ENCODE measurements at regions not wholly inside any gene's neighbourhood (a gene's known extent, or its start where the extent isn't known, plus 50 kb on each side); places are given as distances from the start of the nearest gene placed in this dataset.

DNA sequence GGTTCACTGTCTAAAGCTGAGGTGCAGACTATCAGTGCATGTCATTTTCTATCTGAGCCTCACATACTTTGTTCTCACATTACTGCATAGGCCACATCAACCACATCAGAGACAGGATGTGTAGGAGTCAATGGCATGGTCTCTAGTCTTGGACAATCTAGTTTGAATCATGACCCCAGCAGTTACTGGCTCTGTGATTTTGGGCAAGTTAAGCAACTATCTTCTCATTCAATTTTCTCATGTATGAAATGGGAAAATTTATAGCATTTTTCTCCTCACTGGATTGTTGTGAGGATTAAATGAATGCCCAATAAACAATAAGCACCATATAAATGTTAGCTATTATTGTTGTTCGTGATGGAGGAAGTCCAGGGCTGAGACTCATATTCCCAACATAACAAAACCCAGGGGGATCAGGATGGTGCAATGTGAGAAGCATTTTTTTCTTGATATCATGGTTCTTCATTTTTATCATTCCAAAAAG lies 432.6 kb downstream of the LRIG3 start:
- Mint-ChIP-seq H3K27me3 (ENCODE audit: low read depth in 3 of 3) (peaks cover 0 to 3% (median 2%) of the 10 kb centered on the region in 3 donors), H3K4me1 (no peaks in the 10 kb centered on the region), H3K36me3 (no peaks in the 10 kb centered on the region), H3K4me3 (no peak overlapping the region), H3K9me3 (peaks cover 0 to 4% (median 2%) of the 10 kb centered on the region in 7 donors), H3K27ac (no peak overlapping the region)
- DNase-seq = no peak
- Histone ChIP-seq H3K4me3 (replicated peaks in 1 of 3; ENCODE audit: low read depth in 2 of 3, low read length in 3 of 3) (no peak overlapping the region), H3K27me3 (ENCODE audit: control insufficient read depth in 2 of 2, insufficient read depth in 2 of 2, low read length in 2 of 2) (no peaks in the 10 kb centered on the region), H3K36me3 (replicated peaks in 1 of 2; ENCODE audit: control insufficient read depth in 1 of 2, insufficient read depth in 2 of 2, low read length in 2 of 2) (no peaks in the 10 kb centered on the region), H3K4me2 (replicated peaks; ENCODE audit: extremely low read depth, low read length, poor library complexity, severe bottlenecking) (no peak overlapping the region), H3K9me3 (replicated peaks in 1 of 2; ENCODE audit: control insufficient read depth in 1 of 2, insufficient read depth in 1 of 2, low read length in 2 of 2) (no peaks in the 10 kb centered on the region), H4K20me1 (ENCODE audit: insufficient read depth, low read length) (no peaks in the 10 kb centered on the region), H3K27ac (ENCODE audit: low read depth in 1 of 2, low read length in 2 of 2) (no peak overlapping the region), H2AFZ (ENCODE audit: insufficient read depth, low read depth, low read length, poor library complexity, severe bottlenecking) (no peak overlapping the region), H3K79me2 (ENCODE audit: insufficient read depth, low read length) (no peaks in the 10 kb centered on the region), H3K4me1 (ENCODE audit: control insufficient read depth in 1 of 2, insufficient read depth in 2 of 2, low read length in 2 of 2) (no peaks in the 10 kb centered on the region), H3K9ac (ENCODE audit: insufficient read depth, low read length, poor library complexity, severe bottlenecking) (no peak overlapping the region)
- TF ChIP-seq, protein P1, sequence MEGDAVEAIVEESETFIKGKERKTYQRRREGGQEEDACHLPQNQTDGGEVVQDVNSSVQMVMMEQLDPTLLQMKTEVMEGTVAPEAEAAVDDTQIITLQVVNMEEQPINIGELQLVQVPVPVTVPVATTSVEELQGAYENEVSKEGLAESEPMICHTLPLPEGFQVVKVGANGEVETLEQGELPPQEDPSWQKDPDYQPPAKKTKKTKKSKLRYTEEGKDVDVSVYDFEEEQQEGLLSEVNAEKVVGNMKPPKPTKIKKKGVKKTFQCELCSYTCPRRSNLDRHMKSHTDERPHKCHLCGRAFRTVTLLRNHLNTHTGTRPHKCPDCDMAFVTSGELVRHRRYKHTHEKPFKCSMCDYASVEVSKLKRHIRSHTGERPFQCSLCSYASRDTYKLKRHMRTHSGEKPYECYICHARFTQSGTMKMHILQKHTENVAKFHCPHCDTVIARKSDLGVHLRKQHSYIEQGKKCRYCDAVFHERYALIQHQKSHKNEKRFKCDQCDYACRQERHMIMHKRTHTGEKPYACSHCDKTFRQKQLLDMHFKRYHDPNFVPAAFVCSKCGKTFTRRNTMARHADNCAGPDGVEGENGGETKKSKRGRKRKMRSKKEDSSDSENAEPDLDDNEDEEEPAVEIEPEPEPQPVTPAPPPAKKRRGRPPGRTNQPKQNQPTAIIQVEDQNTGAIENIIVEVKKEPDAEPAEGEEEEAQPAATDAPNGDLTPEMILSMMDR (IDR thresholded peaks at IDR 0.05) = no peak
- no CpG with 5 or more reads among the region's 1 CpG for WGBS (ENCODE audit: insufficient coverage)
- intact Hi-C loops (cut with micrococcal nuclease) = no loop called here

DNA sequence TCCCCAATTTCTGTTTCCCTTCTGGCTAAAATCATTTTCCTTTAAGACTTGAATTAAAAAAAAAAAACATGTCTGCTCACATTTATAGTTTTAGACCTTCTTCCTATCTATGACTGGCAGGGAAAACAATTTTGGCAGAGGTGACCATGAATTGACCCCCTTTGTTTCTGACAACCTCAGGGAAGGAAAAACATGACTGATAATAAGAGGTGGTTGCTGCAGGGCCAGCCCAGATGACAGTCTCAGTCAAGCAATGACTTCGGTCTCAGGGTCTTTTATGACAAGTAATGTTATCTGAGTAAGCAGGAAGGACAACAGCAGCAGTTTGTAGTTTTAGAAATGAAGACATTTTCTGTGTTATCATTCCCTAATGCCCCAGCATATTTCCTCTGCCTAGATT lies 430.9 kb downstream of the LRIG3 start:
- no peaks in the 10 kb centered on the region for H3K36me3 ChIP-seq (replicated peaks in 1 of 2; ENCODE audit: control insufficient read depth in 1 of 2, insufficient read depth in 2 of 2, low read length in 2 of 2)
- TF ChIP-seq, protein P1 (IDR thresholded peaks at IDR 0.05) = no peak
- Mint-ChIP-seq H3K9me3 (peaks cover 0 to 5% (median 2%) of the 10 kb centered on the region in 7 donors), H3K27me3 (ENCODE audit: low read depth in 3 of 3) (peaks cover 0 to 3% (median 2%) of the 10 kb centered on the region in 3 donors), H3K4me3 (no peak overlapping the region), H3K4me1 (no peaks in the 10 kb centered on the region), H3K36me3 (no peaks in the 10 kb centered on the region), H3K27ac (no peak overlapping the region)
- no peak overlapping the region for H3K27ac ChIP-seq (ENCODE audit: low read depth in 1 of 2, low read length in 2 of 2)
- H3K9ac ChIP-seq (ENCODE audit: insufficient read depth, low read length, poor library complexity, severe bottlenecking) = no peak overlapping the region
- H3K4me2 ChIP-seq (replicated peaks; ENCODE audit: extremely low read depth, low read length, poor library complexity, severe bottlenecking) = no peak overlapping the region
- no peaks in the 10 kb centered on the region for H3K79me2 ChIP-seq (ENCODE audit: insufficient read depth, low read length)
- no peak overlapping the region for H2AFZ ChIP-seq (ENCODE audit: insufficient read depth, low read depth, low read length, poor library complexity, severe bottlenecking)
- no peak overlapping the region for H3K4me3 ChIP-seq (replicated peaks in 1 of 3; ENCODE audit: low read depth in 2 of 3, low read length in 3 of 3)
- intact Hi-C loops (cut with micrococcal nuclease) = no loop called here
- H3K4me1 ChIP-seq (ENCODE audit: control insufficient read depth in 1 of 2, insufficient read depth in 2 of 2, low read length in 2 of 2) = no peaks in the 10 kb centered on the region
- H3K9me3 ChIP-seq (replicated peaks in 1 of 2; ENCODE audit: control insufficient read depth in 1 of 2, insufficient read depth in 1 of 2, low read length in 2 of 2) = peaks cover 0 to 3% of the 10 kb centered on the region in 2 donors
- no CpG with 5 or more reads among the region's 1 CpG for WGBS (ENCODE audit: insufficient coverage)
- no peaks in the 10 kb centered on the region for H4K20me1 ChIP-seq (ENCODE audit: insufficient read depth, low read length)
- H3K27me3 ChIP-seq (ENCODE audit: control insufficient read depth in 2 of 2, insufficient read depth in 2 of 2, low read length in 2 of 2) = no peaks in the 10 kb centered on the region
- no peak for DNase-seq

Data from CD14-positive monocyte (primary cell).